ENCODE measurements at regions not wholly inside any gene's neighbourhood (a gene's known extent, or its start where the extent isn't known, plus 50 kb on each side); places are given as distances from the start of the nearest gene placed in this dataset.
A peak's percentile ranks its signal among the peaks of the same experiment; 100 is the strongest.
"Not testable (repeated sequence)": the region's sequence is repeated elsewhere in the genome, so short reads cannot be mapped to it uniquely, and the experiment has no call there.

DNA sequence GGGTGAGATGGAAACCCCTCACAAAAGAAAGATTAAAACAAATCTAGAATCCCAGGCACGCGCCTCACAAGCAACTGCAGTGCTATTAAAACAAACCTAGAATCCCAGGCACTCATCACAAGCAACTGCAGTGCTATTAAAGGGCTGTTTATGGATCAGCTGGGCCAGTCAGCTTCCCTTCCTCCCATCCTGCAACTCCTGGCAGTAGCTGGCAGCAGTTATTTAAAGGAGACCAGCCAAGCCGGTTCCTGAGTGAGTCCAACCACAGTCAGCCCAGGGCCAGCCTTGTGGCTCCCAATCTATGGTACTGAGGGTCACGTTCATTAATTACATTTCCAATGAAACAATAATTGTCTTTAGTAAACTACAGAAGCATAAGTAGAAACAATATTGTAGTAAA is 1673.5 kb downstream of the SPATA31A7 start:
- not testable (repeated sequence) for H3K27ac ChIP-seq (replicated peaks in 1 of 4); DNase-seq (ENCODE audit: extremely low spot score)
- WGBS, result 34% methylated on average over 4 of the region's 4 CpGs

GRCh38 chr9:62863867-62864266 is 1674.0 kb downstream of the SPATA31A7 start:
- not testable (repeated sequence) for H3K4me3 ChIP-seq
- Histone ChIP-seq H3K4me1 (peaks cover 0 to 20% (median 15%) of the 10 kb centered on the region in 4 donors), H3K27me3 (peaks cover 0 to 58% (median 8%) of the 10 kb centered on the region in 4 donors)

More for the DNA sequence above, 1673.5 kb downstream of the SPATA31A7 start:
- Histone ChIP-seq H3K4me1 (peaks cover 0 to 20% (median 15%) of the 10 kb centered on the region in 4 donors), H3K27me3 (peaks cover 0 to 55% (median 8%) of the 10 kb centered on the region in 4 donors)
- H3K4me3 ChIP-seq; intact Hi-C loops (cut with DNase I); H3K9me3 ChIP-seq; H3K36me3 ChIP-seq: not testable (repeated sequence)

GRCh38 chr9:62864481-62865469 is 1674.9 kb downstream of the SPATA31A7 start:
- H3K27ac ChIP-seq (replicated peaks in 1 of 4); intact Hi-C loops (cut with DNase I); H3K36me3 ChIP-seq; H3K9me3 ChIP-seq: not testable (repeated sequence)
- WGBS, result 18% methylated on average over 28 of the region's 28 CpGs
- Histone ChIP-seq H3K27me3 (peaks cover 0 to 58% (median 8%) of the 10 kb centered on the region in 4 donors), H3K4me1 (peaks cover 0 to 20% (median 15%) of the 10 kb centered on the region in 4 donors), H3K4me3 (peak overlapping the region; percentile 9 to 24 (median 20))
- peak; percentile 92 for DNase-seq (ENCODE audit: extremely low spot score)

More at GRCh38 chr9:62863867-62864266, 1674.0 kb downstream of the SPATA31A7 start:
- intact Hi-C loops (cut with DNase I); H3K9me3 ChIP-seq; H3K36me3 ChIP-seq; H3K27ac ChIP-seq (replicated peaks in 1 of 4): not testable (repeated sequence)
- WGBS, result 66% methylated on average over 8 of the region's 8 CpGs
- DNase-seq (ENCODE audit: extremely low spot score), result peak; percentile 92

GRCh38 chr9:62869061-62869460 is 1679.2 kb downstream of the SPATA31A7 start:
- intact Hi-C loops (cut with DNase I); H3K27ac ChIP-seq (replicated peaks in 1 of 4); H3K4me1 ChIP-seq; H3K36me3 ChIP-seq; H3K9me3 ChIP-seq; H3K4me3 ChIP-seq; DNase-seq (ENCODE audit: extremely low spot score): not testable (repeated sequence)
- 74% methylated on average over 2 of the region's 4 CpGs for WGBS
- H3K27me3 ChIP-seq, result peaks cover 0 to 31% (median 0%) of the 10 kb centered on the region in 4 donors

GRCh38 chr9:62871765-62872164 is 1681.9 kb downstream of the SPATA31A7 start:
- intact Hi-C loops (cut with DNase I); H3K27ac ChIP-seq (replicated peaks in 1 of 4); H3K36me3 ChIP-seq; H3K4me1 ChIP-seq; H3K4me3 ChIP-seq; H3K9me3 ChIP-seq; DNase-seq (ENCODE audit: extremely low spot score): not testable (repeated sequence)
- 74% methylated on average over 1 of the region's 1 CpG for WGBS
- peaks cover 0 to 18% (median 0%) of the 10 kb centered on the region in 4 donors for H3K27me3 ChIP-seq

DNA sequence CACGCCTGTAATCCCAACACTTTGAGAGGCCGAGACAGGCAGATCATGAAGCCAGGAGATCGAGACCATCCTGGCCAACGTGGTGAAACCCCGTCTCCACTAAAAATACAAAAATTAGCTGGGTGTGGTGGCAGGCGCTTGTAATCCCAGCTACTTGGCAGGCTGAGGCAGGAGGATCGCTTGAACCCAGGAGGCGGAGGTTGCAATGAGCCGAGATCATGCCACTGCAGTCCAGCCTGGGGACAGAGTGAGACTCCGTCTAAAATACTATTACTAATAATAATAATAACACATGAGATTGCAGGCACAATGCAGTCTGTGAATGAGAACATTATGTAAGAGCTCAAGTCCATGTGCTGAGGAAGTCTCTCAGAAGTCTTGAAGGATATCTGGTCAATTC is 1684.4 kb downstream of the SPATA31A7 start:
- 74% methylated on average over 10 of the region's 10 CpGs for WGBS
- intact Hi-C loops (cut with DNase I); DNase-seq (ENCODE audit: extremely low spot score); H3K36me3 ChIP-seq; H3K4me1 ChIP-seq; H3K9me3 ChIP-seq; H3K27ac ChIP-seq (replicated peaks in 1 of 4); H3K4me3 ChIP-seq: not testable (repeated sequence)
- H3K27me3 ChIP-seq, result peaks cover 0 to 14% (median 0%) of the 10 kb centered on the region in 4 donors

GRCh38 chr9:62874745-62875599 is 1685.1 kb downstream of the SPATA31A7 start:
- H3K27me3 ChIP-seq, result peaks cover 0 to 19% (median 0%) of the 10 kb centered on the region in 4 donors
- H3K36me3 ChIP-seq; H3K4me1 ChIP-seq; DNase-seq (ENCODE audit: extremely low spot score); H3K27ac ChIP-seq (replicated peaks in 1 of 4); H3K9me3 ChIP-seq; H3K4me3 ChIP-seq; intact Hi-C loops (cut with DNase I): not testable (repeated sequence)
- 62% methylated on average over 3 of the region's 4 CpGs for WGBS

DNA sequence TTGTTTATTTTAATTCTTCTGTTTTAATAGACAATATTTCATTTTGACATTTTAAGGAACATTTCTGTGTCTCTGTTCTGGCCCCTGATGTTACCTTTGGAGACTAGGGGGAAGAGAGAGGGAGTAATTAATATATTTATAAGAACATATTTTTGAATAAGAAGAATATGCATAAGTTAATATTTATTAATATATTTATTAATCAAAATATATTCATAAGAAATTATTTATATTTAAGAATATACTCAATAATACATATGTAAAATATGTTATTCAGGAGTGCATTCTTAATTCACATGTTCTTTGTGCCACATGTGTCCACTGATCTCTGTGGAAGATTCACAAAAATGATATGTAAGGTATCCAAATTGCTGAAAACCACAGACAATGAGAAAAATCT is 1687.7 kb downstream of the SPATA31A7 start:
- H3K36me3 ChIP-seq; intact Hi-C loops (cut with DNase I); DNase-seq (ENCODE audit: extremely low spot score); H3K9me3 ChIP-seq; H3K4me3 ChIP-seq; H3K4me1 ChIP-seq; H3K27ac ChIP-seq (replicated peaks in 1 of 4): not testable (repeated sequence)
- peaks cover 0 to 26% (median 0%) of the 10 kb centered on the region in 4 donors for H3K27me3 ChIP-seq

DNA sequence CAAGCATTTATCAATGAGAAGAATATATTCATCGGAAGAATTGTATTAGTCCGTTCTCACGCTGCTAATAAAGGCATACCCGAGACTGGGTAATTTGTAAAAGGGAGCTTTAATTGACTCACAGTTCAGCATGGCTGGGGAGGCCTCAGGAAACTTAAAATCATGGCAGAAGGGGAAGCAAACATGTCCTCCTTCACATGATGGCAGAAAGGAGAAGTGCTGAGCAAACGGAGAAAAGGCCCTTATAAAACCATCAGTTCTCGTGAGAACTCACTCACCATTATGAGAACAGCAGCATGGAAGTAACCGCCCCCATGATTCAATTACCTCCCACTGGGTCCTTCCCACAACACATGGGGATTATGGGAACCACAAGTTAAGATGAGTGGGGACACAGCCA is 1688.2 kb downstream of the SPATA31A7 start:
- H3K27me3 ChIP-seq, result peaks cover 0 to 30% (median 0%) of the 10 kb centered on the region in 4 donors
- H3K27ac ChIP-seq (replicated peaks in 1 of 4); H3K4me1 ChIP-seq; intact Hi-C loops (cut with DNase I); DNase-seq (ENCODE audit: extremely low spot score); H3K36me3 ChIP-seq; H3K4me3 ChIP-seq; H3K9me3 ChIP-seq: not testable (repeated sequence)
- 65% methylated on average over 7 of the region's 7 CpGs for WGBS

DNA sequence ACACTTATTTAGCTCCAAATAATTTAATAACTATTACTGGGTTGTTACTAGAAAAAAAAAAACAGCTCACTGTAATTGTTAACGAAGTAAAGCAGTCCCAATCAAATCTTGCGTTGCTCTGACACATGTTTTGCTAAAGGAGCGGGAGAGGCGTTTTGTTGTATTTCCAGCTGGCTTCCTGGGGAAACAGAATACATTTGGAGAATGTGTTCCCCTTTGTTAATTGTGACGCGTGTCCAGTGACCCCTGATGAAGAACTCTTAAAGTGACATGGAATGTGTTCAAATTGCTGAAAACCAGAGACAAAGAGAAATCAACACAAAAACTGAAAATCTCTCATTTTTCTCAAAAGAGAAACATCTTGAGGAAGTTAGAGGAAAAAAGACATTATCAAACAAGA is 1690.6 kb downstream of the SPATA31A7 start:
- WGBS, result 62% methylated on average over 6 of the region's 6 CpGs

DNA sequence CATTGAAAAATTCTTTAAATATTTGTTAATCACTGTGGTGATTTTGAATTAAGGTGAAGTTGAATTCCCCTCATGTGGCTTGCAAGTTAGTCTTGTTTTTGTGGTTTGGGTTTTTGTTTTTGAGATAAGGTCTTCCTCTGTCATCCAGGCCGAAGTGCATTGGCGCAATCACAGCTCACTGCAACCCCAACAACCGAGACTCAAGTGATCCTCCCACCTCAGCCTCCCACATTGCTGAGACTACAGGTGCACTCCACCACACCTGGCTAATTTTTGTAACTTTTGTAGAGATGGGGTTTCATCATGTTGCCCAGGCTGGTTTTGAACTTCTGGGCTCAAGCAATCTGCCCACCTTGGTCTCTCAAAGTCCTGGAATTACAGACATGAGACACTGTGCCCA is 1691.1 kb downstream of the SPATA31A7 start:
- 84% methylated on average over 3 of the region's 3 CpGs for WGBS
- H3K4me1 ChIP-seq; H3K36me3 ChIP-seq; H3K9me3 ChIP-seq; intact Hi-C loops (cut with DNase I); H3K27ac ChIP-seq (replicated peaks in 1 of 4); H3K4me3 ChIP-seq: not testable (repeated sequence)
- H3K27me3 ChIP-seq, result peaks cover 0 to 23% (median 0%) of the 10 kb centered on the region in 4 donors
- peak; percentile 66 for DNase-seq (ENCODE audit: extremely low spot score)

More for the DNA sequence above, 1690.6 kb downstream of the SPATA31A7 start:
- H3K27me3 ChIP-seq, result peaks cover 0 to 23% (median 0%) of the 10 kb centered on the region in 4 donors
- H3K9me3 ChIP-seq; intact Hi-C loops (cut with DNase I); H3K36me3 ChIP-seq; H3K4me1 ChIP-seq; H3K27ac ChIP-seq (replicated peaks in 1 of 4); H3K4me3 ChIP-seq: not testable (repeated sequence)
- peak; percentile 60 for DNase-seq (ENCODE audit: extremely low spot score)

DNA sequence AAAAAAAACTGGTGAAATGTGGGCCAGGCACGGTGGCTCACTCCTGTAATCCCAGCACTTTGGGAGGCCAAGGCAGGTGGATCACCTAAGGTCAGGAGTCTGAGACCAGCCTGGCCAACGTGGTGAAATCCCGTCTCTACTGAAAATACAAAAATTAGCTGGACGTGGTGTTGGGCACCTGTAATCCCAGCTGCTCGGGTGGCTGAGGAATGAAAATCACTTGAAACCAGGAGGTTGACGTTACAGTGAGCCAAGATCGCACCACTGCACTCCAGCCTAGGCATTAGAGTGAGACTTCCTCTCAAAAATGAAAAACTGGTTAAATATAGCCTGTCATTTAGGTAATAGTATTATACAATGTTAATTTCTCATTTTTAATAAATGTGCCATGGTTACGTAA is 1692.0 kb downstream of the SPATA31A7 start:
- not testable (repeated sequence) for DNase-seq (ENCODE audit: extremely low spot score)
- WGBS, result 86% methylated on average over 8 of the region's 8 CpGs

More for the DNA sequence above, 1692.0 kb downstream of the SPATA31A7 start:
- H3K27ac ChIP-seq (replicated peaks in 1 of 4); H3K9me3 ChIP-seq; H3K4me1 ChIP-seq; H3K4me3 ChIP-seq; H3K36me3 ChIP-seq; intact Hi-C loops (cut with DNase I): not testable (repeated sequence)
- peaks cover 0 to 23% (median 0%) of the 10 kb centered on the region in 4 donors for H3K27me3 ChIP-seq
